ENCODE measurements at regions not wholly inside any gene's neighbourhood (a gene's known extent, or its start where the extent isn't known, plus 50 kb on each side); places are given as distances from the start of the nearest gene placed in this dataset.

GRCh38 chr2:53356291-53356905, 411.2 kb upstream of the CHAC2 start:
- H3K4me3 Mint-ChIP-seq: no peak overlapping the region
- DNase-seq: no peak
- Histone ChIP-seq H3K9me3 (ENCODE audit: low read length) (no peaks in the 10 kb centered on the region), H3K36me3 (ENCODE audit: insufficient read depth, low read length) (no peaks in the 10 kb centered on the region), H3K27ac (ENCODE audit: low read depth, low read length) (no peak overlapping the region), H3K27me3 (ENCODE audit: insufficient read depth, low read length, poor library complexity, severe bottlenecking) (no peaks in the 10 kb centered on the region), H3K4me3 (ENCODE audit: low read length) (no peak overlapping the region), H3K4me1 (ENCODE audit: insufficient read depth, low read length) (no peaks in the 10 kb centered on the region)
- peaks cover 5 to 30% (median 11%) of the 10 kb centered on the region in 5 donors for H3K9me3 Mint-ChIP-seq
- H3K36me3 Mint-ChIP-seq: peaks cover 0 to 4% (median 0%) of the 10 kb centered on the region in 3 donors
- peaks cover 0 to 2% of the 10 kb centered on the region in 2 donors for H3K27me3 Mint-ChIP-seq
- ChIA-PET CTCF (no interaction called here), POLR2A (no interaction called here)
- no peaks in the 10 kb centered on the region for H3K4me1 Mint-ChIP-seq
- H3K27ac Mint-ChIP-seq: no peak overlapping the region

DNA sequence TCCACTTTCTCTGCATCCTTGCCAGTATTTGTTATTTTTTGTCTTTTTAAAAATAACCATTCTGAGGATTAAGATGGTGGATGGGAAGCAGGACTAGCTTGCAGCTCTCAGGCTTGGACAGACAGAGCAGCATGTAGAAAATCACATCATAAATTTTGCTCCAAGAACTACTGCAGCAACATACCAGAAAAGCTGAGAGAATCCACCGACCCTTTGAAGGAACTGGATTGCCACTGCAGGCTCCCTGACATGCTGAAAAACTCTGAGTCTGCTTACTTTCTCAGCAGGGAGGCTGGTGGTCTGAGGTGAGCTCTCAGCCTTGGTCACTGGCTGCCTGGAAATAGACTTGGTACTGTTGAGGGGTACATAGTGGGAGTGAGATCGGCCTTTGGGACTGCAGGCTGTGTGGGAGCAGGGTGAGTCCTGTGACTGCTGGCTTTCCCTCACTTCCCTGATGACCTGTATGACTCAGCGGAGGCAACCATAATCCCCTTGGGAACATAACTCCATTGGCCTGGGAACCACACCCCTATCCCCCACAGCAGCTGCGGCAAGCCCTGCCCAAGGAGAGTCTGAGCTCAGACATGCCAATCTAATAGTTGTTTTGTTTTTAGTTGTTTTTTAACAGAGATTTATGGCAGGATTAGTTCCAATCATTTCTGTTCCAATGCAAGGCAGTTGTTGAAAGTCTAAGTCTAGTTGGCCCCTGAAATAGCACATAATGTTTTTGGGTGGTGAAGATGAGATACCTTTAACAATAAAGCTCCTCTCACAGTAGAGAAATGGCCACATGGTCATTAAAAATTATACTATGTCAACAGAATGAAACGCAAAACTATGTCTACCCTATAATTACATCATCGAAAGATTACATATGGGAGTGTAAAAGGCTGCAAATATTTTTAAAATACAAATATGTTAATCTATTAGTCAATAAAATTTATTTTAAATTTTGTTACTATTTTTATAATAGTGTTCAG, 414.2 kb upstream of the CHAC2 start:
- Histone ChIP-seq H3K27me3 (ENCODE audit: insufficient read depth, low read length, poor library complexity, severe bottlenecking) (no peaks in the 10 kb centered on the region), H3K36me3 (ENCODE audit: insufficient read depth, low read length) (no peaks in the 10 kb centered on the region), H3K4me1 (ENCODE audit: insufficient read depth, low read length) (no peaks in the 10 kb centered on the region), H3K4me3 (ENCODE audit: low read length) (no peak overlapping the region), H3K9me3 (ENCODE audit: low read length) (no peaks in the 10 kb centered on the region), H3K27ac (ENCODE audit: low read depth, low read length) (no peak overlapping the region)
- CTCF ChIA-PET: no interaction called here
- no peak overlapping the region for H3K4me3 Mint-ChIP-seq
- H3K27me3 Mint-ChIP-seq: peaks cover 0 to 2% of the 10 kb centered on the region in 2 donors
- peaks cover 0 to 4% (median 0%) of the 10 kb centered on the region in 3 donors for H3K36me3 Mint-ChIP-seq
- no peak for DNase-seq
- H3K9me3 Mint-ChIP-seq: peaks cover 4 to 27% (median 5%) of the 10 kb centered on the region in 5 donors
- POLR2A ChIA-PET: no interaction called here
- no peaks in the 10 kb centered on the region for H3K4me1 Mint-ChIP-seq
- H3K27ac Mint-ChIP-seq: no peak overlapping the region

GRCh38 chr2:53347269-53347668, 420.3 kb upstream of the CHAC2 start:
- CTCF ChIA-PET: no interaction called here
- POLR2A ChIA-PET: no interaction called here
- no peak overlapping the region for H3K27ac Mint-ChIP-seq
- no peaks in the 10 kb centered on the region for H3K36me3 ChIP-seq (ENCODE audit: insufficient read depth, low read length)
- H3K4me1 ChIP-seq (ENCODE audit: insufficient read depth, low read length): no peaks in the 10 kb centered on the region
- H3K36me3 Mint-ChIP-seq: no peaks in the 10 kb centered on the region
- H3K4me3 Mint-ChIP-seq: no peak overlapping the region
- no peak for DNase-seq
- H3K27me3 ChIP-seq (ENCODE audit: insufficient read depth, low read length, poor library complexity, severe bottlenecking): no peaks in the 10 kb centered on the region
- H3K27me3 Mint-ChIP-seq: peaks cover 0 to 3% of the 10 kb centered on the region in 2 donors
- peaks cover 0 to 6% (median 0%) of the 10 kb centered on the region in 5 donors for H3K9me3 Mint-ChIP-seq
- no peak overlapping the region for H3K4me3 ChIP-seq (ENCODE audit: low read length)
- no peaks in the 10 kb centered on the region for H3K9me3 ChIP-seq (ENCODE audit: low read length)
- H3K4me1 Mint-ChIP-seq: no peaks in the 10 kb centered on the region
- no peak overlapping the region for H3K27ac ChIP-seq (ENCODE audit: low read depth, low read length)

GRCh38 chr2:53342248-53342647, 425.4 kb upstream of the CHAC2 start:
- Mint-ChIP-seq H3K36me3 (no peaks in the 10 kb centered on the region), H3K27ac (no peak overlapping the region), H3K4me3 (no peak overlapping the region), H3K9me3 (peaks cover 0 to 2% (median 0%) of the 10 kb centered on the region in 5 donors), H3K4me1 (no peaks in the 10 kb centered on the region), H3K27me3 (no peaks in the 10 kb centered on the region)
- Histone ChIP-seq H3K36me3 (ENCODE audit: insufficient read depth, low read length) (no peaks in the 10 kb centered on the region), H3K4me3 (ENCODE audit: low read length) (no peak overlapping the region), H3K27ac (ENCODE audit: low read depth, low read length) (no peak overlapping the region), H3K27me3 (ENCODE audit: insufficient read depth, low read length, poor library complexity, severe bottlenecking) (no peaks in the 10 kb centered on the region), H3K4me1 (ENCODE audit: insufficient read depth, low read length) (no peaks in the 10 kb centered on the region), H3K9me3 (ENCODE audit: low read length) (no peaks in the 10 kb centered on the region)
- POLR2A ChIA-PET: no interaction called here
- CTCF ChIA-PET: no interaction called here
- no peak for DNase-seq

GRCh38 chr2:53334610-53335009, 433.0 kb upstream of the CHAC2 start:
- no peaks in the 10 kb centered on the region for H3K36me3 ChIP-seq (ENCODE audit: insufficient read depth, low read length)
- ChIA-PET POLR2A (no interaction called here), CTCF (no interaction called here)
- no peak for DNase-seq
- no peaks in the 10 kb centered on the region for H3K4me1 ChIP-seq (ENCODE audit: insufficient read depth, low read length)
- no peaks in the 10 kb centered on the region for H3K9me3 ChIP-seq (ENCODE audit: low read length)
- no peak overlapping the region for H3K4me3 ChIP-seq (ENCODE audit: low read length)
- H3K4me1 Mint-ChIP-seq: no peaks in the 10 kb centered on the region
- H3K27me3 ChIP-seq (ENCODE audit: insufficient read depth, low read length, poor library complexity, severe bottlenecking): no peaks in the 10 kb centered on the region
- H3K4me3 Mint-ChIP-seq: no peak overlapping the region
- H3K36me3 Mint-ChIP-seq: no peaks in the 10 kb centered on the region
- H3K9me3 Mint-ChIP-seq: peaks cover 0 to 1% (median 0%) of the 10 kb centered on the region in 5 donors
- H3K27me3 Mint-ChIP-seq: no peaks in the 10 kb centered on the region
- H3K27ac Mint-ChIP-seq: no peak overlapping the region
- H3K27ac ChIP-seq (ENCODE audit: low read depth, low read length): no peak overlapping the region

GRCh38 chr2:53331667-53332066, 435.9 kb upstream of the CHAC2 start:
- no peaks in the 10 kb centered on the region for H3K27me3 Mint-ChIP-seq
- POLR2A ChIA-PET: no interaction called here
- no peaks in the 10 kb centered on the region for H3K36me3 Mint-ChIP-seq
- no peaks in the 10 kb centered on the region for H3K36me3 ChIP-seq (ENCODE audit: insufficient read depth, low read length)
- H3K9me3 ChIP-seq (ENCODE audit: low read length): no peaks in the 10 kb centered on the region
- no peak for DNase-seq
- CTCF ChIA-PET: no interaction called here
- no peaks in the 10 kb centered on the region for H3K4me1 ChIP-seq (ENCODE audit: insufficient read depth, low read length)
- H3K4me3 ChIP-seq (ENCODE audit: low read length): no peak overlapping the region
- no peak overlapping the region for H3K27ac Mint-ChIP-seq
- H3K4me1 Mint-ChIP-seq: no peaks in the 10 kb centered on the region
- peaks cover 0 to 3% (median 0%) of the 10 kb centered on the region in 5 donors for H3K9me3 Mint-ChIP-seq
- H3K27me3 ChIP-seq (ENCODE audit: insufficient read depth, low read length, poor library complexity, severe bottlenecking): no peaks in the 10 kb centered on the region
- H3K4me3 Mint-ChIP-seq: no peak overlapping the region
- H3K27ac ChIP-seq (ENCODE audit: low read depth, low read length): no peak overlapping the region

GRCh38 chr2:53317861-53318260, 449.7 kb upstream of the CHAC2 start:
- no peak for DNase-seq
- no peaks in the 10 kb centered on the region for H3K9me3 ChIP-seq (ENCODE audit: low read length)
- no peaks in the 10 kb centered on the region for H3K36me3 ChIP-seq (ENCODE audit: insufficient read depth, low read length)
- no peaks in the 10 kb centered on the region for H3K4me1 ChIP-seq (ENCODE audit: insufficient read depth, low read length)
- no peak overlapping the region for H3K27ac ChIP-seq (ENCODE audit: low read depth, low read length)
- CTCF ChIA-PET: no interaction called here
- Mint-ChIP-seq H3K4me1 (no peaks in the 10 kb centered on the region), H3K27ac (no peak overlapping the region), H3K9me3 (peaks cover 0 to 2% (median 0%) of the 10 kb centered on the region in 5 donors), H3K27me3 (no peaks in the 10 kb centered on the region), H3K4me3 (no peak overlapping the region), H3K36me3 (no peaks in the 10 kb centered on the region)
- no peaks in the 10 kb centered on the region for H3K27me3 ChIP-seq (ENCODE audit: insufficient read depth, low read length, poor library complexity, severe bottlenecking)
- no peak overlapping the region for H3K4me3 ChIP-seq (ENCODE audit: low read length)
- POLR2A ChIA-PET: no interaction called here

DNA sequence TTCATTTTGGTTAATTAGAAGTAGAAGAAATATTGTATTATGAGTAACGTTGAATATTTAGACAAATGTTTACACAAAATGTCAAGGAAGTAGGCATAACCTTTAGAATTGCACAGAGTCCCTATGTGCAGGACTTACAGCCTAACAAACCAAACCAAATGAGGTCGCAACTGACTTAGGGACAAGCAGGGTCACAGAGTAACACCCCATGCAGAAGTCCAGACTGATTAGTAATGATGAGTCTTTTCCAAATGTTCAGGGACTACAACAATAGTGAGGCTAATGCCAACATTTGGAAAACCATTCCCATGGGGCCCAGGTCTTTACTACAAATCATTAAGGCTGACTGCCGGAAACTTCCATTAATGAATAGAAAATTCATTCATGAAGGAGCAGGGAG, 452.5 kb upstream of the CHAC2 start:
- no peaks in the 10 kb centered on the region for H3K27me3 ChIP-seq (ENCODE audit: insufficient read depth, low read length, poor library complexity, severe bottlenecking)
- Mint-ChIP-seq H3K4me1 (no peaks in the 10 kb centered on the region), H3K36me3 (no peaks in the 10 kb centered on the region), H3K4me3 (no peak overlapping the region), H3K27ac (no peak overlapping the region), H3K9me3 (peaks cover 0 to 2% (median 0%) of the 10 kb centered on the region in 5 donors), H3K27me3 (no peaks in the 10 kb centered on the region)
- no peak overlapping the region for H3K4me3 ChIP-seq (ENCODE audit: low read length)
- H3K36me3 ChIP-seq (ENCODE audit: insufficient read depth, low read length): no peaks in the 10 kb centered on the region
- H3K9me3 ChIP-seq (ENCODE audit: low read length): no peaks in the 10 kb centered on the region
- DNase-seq: no peak
- POLR2A ChIA-PET: no interaction called here
- H3K4me1 ChIP-seq (ENCODE audit: insufficient read depth, low read length): no peaks in the 10 kb centered on the region
- CTCF ChIA-PET: no interaction called here
- no peak overlapping the region for H3K27ac ChIP-seq (ENCODE audit: low read depth, low read length)

All from CD8-positive, alpha-beta memory T cell (primary cell).